ENCODE measurements at regions not wholly inside any gene's neighbourhood (a gene's known extent, or its start where the extent isn't known, plus 50 kb on each side); places are given as distances from the start of the nearest gene placed in this dataset.

DNA sequence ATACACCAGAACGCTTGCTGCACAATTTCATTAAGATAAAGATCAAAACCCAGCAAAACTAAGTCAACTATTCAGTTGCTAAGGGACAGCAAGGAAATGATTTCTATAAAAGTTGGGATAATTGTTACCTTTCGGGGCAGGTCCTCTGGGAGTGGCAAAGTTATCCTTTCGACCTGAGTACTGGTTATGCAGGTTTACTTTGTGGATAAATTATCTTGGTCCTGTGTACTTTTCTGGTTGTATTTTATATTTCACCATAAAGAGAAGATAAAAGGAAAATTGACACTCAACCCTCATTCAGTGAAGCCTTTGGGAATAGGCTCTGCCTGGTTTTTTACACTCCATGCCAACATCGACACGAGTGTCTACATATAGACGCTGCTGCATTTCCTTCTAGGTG is 146.5 kb downstream of the SYK start:
- no peak for DNase-seq

DNA sequence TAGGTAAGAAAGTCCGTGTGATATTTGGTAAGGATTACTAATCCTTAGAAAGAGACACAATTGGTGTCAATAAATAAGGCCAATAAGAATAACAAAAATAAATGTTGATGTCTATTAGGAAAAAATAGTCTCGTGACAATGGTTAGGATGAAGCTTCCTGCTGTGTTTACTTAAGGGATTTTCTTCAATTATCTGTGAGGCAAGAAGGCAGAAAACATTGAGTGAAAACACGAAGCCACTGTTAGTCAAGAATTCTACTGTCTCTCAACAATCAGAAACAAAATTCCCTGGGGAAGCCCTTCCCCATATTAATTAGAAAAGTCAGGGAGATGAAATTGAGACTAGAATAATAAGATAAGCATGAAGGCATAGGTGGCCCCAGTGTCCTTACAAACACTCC is 149.0 kb downstream of the SYK start:
- DNase-seq = no peak

DNA sequence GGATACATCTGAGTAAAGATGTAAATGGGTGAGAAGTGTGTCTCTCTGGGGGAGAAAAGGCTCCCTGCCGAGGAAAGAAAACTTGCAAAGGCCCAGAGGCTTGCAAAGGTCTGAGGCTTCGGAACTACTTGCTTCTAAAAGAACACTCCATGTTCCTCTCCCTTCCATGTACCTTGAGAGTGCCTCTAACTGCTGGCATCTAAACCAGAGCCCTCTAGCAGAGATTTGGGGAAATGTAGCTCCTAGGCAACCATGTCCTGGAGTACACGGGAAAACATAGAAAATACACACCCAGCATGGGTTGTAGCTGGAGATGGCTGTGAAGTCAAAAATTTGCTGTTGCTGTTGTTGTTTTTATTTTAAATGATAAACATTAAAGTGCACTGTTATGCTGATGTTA is 151.6 kb downstream of the SYK start:
- no peak for DNase-seq

DNA sequence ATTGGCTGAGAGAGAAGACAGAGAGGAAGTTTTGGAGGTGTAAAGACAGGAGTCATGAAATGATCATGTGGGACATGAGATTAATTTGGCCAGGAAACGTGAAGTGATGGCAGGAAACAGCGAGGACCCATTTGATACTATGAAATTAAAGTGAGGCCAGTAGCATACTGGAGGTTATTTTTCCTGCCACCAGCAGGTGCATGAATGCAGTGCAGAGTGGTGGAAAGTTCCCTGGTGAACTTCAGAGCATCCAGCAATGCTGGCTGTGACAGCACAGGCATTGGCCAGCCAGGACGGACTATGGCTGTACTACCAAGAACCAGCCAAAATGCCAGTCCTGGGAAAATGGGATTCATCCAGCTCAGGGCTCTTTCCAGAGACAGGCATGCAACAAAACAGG is 152.2 kb downstream of the SYK start:
- no peak for DNase-seq

DNA sequence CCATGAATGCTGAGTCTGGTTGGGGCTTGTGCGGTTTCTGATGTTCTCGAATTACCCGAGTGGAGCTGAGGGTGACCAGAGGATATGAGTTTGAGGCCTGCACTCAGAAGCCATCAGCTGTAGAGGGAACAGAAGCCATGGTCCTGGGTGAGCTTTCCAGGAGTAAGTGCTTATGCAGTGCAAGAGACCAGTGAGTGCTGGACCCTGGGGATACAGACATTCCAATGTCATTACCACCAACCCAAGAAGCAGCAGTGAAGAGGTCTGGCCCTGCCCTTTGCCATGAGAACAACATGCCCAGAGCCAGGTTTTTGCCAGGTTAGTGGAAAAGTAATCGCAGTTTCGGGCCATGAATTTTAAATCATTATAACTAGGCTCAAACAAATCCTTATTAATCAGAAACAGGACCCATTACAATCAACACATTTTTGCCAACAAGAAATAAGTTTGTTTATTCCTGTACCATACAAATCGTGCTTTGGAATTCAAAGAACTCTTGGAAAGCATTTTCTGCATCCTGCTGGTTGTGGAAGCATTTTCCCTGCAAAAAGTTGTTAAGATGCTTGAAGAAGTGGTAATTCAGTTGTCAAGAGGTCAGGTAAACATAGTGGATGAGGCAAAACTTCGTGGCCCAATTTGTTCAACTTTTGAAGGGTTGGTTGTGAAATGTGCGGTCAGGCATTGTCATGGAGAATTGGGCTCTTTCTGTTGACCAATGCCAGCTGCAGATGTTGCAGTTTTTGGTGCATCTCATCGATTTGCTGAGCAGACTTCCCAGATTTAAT is 154.6 kb downstream of the SYK start:
- DNase-seq = no peak

DNA sequence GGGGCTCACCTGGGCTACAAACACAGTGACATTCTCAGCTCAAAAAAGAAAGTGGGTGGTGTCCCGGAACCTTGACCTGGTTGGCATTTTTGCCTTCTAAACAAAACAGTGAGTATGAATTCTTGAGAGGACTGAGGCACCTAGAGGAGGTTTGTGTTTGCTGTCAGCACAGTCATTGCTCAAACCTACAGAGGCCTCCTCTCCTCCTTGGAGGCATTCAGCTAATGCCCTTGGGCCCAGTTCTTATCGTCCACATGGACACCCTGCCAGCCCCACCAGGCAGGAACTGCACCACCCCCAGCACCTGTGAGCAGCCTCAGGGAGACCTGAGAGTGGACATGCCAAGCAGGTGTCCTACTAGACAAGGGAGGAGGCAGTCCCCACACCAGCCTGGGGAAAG is 156.7 kb downstream of the SYK start:
- DNase-seq = no peak

DNA sequence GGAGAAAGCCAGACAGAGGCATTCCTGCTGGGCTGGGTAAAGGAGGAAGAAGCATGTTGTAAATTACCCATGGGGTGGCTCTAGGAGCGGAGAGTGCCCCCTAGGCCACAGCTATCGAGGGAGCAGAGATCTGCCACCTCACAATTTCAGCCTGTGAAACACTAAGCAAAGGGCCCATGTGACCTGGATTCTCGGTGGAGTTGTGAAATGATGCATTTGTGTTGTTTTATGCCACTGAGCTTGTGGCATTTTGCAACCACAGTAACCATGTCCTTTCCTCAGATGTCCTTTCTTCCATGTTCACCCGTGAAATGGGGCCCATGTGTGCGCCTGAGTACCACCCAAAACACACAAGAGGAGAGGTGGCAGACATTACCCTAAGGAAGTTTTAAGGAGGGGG is 159.3 kb downstream of the SYK start:
- DNase-seq = no peak

DNA sequence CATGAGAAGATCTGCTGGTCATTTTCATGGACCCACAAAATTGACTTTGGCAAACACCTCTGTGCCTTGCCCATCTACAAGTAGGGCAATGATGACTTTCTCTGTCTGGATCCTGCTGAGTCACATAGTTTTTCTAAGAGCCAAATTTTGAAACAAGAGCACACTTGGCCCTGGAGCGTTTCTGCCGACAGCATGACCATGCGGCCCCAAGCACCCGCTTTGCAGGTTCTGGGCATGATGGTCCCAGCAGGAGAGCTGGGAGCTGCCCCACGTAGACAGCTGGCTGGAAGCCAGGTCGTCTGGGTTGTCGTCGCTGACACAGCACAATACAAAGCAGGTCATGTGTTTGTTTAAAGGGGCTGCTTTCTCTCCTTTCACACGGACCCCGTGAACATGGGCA is 159.8 kb downstream of the SYK start:
- no peak for DNase-seq

DNA sequence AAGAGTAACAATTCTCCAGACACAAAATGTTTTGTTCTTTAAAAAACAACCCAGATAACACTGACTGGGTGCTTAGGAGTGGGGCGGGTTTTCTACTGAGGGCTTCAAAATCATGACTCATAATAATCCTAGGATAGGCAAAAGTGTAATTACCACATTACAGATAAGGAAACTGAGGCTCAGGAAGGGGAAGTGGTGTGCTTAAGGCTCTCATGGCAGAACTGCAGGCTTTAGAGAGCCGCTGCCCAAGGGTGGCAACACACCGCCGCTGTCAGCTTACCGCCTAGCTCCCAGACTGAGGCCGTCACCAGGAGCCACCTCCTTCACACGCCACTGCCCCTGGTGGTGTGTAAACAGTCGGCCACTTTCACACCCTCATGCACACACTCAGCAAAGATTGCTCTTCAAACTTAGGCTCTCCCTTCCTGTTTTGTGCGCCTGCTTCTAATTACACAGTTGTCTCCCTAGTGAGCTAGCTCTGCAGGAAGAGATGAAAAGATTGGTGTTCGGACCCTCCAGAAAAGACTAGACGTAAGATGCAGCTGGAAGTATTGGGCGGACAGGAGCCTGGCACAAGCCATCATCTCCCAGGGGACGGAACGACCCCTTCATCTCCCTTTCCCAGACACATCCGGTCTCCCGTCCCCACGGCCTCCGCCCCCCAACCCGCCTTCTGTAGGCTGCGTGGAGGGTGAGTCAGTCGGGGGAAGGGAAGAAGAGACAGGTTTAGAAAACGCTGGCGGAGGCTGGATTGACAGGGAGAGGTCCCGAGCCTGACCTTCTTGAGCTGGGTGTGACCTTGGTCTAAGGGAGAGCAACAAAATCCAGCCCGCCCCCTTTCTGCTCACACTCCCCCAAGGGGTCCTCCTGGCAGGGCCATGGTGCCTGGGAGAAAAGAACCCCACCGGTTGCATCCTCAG is 162.7 kb downstream of the SYK start:
- no peak for DNase-seq

DNA sequence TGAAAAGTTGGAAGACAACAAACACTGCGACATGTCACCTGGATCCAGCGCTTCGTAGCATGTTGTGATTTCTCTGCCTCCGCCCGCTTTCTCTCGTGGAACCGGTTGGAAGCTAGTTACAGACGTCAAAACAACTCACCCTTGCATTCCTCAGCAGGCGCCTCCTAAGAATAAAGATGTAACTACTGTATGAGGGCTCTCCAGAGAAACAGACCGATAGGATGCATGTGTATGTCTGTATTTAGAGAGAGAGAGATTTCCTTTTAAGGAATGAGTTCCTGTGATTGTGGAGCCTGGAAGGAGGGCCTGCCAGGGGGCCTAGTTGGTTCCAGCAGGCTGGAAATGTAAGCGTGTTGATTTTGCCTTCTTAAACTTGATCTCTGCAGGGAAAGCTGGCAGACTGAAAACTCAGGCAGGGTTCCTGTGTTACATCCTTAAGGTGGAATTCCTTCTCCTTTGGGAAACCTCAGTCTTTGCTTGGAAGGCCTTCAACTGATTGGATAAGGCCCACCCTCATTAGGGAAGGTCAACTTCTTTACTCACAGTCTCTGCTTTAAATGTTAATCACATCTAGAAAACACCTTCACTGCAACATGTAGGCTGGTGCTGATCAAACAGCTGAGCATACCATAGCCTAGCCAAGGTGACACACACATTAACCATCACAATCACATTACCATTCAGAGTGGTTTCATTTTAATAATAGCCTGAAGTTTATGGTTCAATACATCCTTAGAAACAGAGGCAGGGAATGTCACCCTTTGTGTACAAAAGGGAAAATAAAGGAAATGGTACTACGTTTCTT is 163.8 kb downstream of the SYK start:
- DNase-seq = no peak

DNA sequence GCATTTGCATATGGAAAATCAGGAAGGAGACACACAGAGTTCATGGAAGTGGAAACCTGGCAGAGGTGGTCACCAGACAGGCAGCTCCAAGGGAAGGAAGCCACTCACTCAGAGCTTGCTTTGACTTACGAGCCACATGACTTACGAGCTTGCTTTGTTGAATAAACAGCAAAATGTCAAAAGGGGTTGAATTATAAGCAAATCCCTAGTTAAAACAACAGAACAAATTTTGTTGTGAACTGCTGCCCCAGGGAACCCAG is 164.3 kb downstream of the SYK start:
- DNase-seq = no peak

DNA sequence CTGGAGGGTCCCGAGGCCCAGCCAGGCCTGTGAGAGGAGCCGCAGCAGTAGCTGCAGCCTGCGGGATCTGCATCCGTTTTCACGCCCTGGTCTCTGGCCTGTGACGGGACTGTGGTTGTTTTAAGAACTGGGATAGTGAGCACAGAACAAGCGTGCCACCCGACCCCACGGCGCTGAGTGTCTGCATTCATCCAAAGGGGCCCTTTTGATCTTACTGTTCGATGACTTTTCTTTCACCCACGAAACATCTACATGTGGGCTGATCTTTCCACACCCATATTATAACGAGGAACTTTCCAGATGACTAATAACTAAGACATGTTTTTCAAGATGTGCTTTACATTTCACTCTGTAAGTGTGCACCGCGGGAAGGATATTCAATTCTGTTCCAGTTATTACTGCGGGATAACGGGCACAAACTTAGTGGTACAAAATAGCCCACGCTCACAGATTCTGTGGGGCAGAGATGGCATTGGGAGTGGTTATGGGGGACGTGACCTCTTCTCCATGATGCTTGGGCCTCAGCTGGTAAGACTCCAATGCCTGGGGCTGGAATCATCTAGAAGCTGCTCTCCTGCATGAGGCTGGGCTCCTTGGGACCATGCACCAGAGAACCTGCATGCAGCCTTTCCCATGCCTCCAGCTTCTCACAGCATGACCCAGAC is 165.0 kb downstream of the SYK start:
- DNase-seq = peak; percentile 9 to 29

DNA sequence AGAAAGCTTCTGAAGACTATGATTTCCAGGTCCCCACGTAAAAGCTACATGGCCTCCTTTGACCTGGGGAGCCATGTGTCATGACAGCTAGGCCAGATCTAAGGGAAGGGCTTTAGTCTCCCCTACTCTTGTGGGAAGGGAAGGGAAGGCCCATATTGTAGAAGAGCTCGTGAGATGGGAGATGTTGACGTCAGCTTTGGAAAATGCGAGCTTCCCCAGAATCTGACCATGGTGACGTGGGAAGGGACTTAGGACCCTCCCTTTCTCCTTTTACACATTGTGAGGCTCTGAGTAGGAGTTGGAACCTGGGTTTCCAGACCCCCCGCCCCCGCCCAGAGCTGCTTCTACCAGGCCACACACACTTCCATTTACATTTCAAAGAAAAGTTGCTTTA is 165.5 kb downstream of the SYK start:
- DNase-seq = no peak

DNA sequence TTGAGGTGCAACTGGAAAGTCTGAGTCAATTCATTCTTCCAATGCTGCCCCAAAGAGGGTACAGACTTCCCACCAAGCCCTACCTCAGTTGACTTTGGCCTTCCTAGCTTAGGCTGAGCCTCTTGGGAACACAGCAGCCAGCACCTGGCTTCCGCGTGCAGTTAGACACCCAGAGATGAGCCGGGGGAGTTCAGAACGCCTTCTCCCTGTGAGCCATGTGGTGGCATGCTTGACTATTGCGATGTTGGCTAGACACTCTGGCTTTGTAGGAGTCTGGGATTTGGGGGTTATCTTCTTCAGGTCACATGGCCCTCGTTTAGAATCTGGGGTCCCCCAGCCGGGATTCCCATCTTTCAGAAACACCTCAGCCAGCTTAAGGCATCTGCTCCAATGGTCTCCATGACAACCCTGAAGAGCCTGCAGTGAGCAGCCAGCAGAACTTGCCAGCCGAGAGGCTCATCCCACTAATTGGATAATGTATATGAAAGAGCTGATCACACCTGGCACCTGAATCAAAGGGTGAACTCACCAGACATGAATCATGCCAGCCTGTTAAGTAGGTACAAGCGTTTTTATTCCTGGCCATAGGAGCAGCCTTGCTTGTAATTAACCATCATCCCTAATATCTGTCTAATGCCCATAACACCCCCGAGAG is 167.5 kb downstream of the SYK start:
- no peak for DNase-seq

DNA sequence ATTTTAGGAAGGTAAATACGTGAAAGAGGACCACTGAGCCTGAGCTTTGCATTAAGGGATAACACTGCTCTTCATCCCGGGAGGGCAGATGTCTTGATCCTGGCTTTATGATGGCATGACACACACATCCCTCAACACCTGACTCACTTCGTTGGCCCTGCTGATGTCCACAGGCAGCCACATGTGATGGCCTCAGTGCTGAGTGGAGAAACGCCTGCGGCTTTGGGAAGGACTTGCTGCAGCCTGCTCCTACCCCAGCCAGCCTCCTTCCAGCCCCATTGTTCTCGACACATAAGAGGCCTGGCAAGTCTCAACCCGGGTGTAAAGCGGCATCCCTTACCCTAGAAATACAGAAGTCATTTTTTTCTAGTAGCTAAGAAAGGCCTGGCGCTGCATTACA is 169.0 kb downstream of the SYK start:
- no peak for DNase-seq

DNA sequence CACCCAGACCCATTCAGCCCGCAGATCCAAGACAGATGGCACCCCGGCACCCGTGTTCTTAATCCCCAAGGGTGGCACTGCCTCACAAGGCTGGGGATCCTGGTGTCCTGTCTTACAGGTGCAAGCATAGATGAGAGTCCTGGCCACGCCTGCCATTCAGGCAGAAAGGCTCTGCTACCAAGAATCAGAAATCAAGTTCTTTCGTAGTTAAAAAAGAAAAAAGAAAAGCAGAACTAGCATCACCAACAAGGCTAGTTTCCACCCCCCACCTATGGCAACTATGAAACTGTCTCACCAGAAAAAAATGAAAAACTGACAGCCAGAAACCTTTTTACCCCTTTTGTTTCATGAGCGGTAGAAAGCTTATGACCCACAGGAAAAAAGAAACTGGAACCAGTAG is 170.4 kb downstream of the SYK start:
- DNase-seq = no peak

DNA sequence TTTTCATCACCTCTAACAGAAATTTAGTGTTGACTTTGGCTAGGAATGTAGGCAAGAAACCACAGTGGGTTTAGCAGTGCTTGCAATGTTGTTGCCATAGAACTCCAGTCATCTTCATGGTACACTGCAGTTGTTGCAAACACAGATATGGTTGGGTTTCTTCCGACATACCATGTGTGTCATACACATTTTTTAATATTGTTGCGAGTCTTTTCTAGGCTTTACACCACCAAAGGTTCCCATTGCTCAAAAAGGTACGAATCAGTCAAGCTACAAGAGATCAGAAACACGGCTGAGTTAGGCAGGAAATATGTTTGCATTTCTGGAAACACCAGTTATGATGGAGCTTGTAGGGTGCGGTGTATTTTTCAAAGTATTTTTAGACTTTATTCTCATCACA is 172.4 kb downstream of the SYK start:
- no peak for DNase-seq

DNA sequence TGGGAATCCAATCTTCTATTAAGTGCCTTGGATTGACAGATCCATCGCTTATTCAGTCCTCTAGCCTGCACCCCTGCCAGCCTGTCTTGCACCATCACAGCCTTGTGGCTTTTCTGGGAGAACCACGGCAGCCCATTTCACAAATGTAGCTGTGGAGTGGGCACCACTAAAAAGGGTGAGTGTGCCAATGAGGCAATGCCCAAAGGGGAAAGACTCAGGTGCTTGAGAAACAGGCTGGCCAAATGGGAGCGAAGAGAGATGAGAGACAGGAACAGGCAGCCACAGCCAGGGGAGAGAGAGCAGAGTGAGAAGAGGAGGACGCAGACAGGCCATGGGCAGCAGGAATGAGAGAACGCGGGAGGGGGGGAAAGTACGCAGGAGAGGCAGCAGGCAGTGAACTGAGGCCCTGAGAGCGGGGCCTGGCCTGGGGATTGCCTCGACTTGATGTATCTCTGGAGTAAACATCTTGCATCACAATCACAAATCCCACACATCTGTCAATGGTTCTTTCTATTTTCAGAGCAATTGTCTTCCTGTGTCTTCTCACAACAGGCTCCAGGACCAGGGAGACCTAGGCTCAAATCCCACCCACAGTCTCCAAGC is 173.1 kb downstream of the SYK start:
- DNase-seq = no peak

DNA sequence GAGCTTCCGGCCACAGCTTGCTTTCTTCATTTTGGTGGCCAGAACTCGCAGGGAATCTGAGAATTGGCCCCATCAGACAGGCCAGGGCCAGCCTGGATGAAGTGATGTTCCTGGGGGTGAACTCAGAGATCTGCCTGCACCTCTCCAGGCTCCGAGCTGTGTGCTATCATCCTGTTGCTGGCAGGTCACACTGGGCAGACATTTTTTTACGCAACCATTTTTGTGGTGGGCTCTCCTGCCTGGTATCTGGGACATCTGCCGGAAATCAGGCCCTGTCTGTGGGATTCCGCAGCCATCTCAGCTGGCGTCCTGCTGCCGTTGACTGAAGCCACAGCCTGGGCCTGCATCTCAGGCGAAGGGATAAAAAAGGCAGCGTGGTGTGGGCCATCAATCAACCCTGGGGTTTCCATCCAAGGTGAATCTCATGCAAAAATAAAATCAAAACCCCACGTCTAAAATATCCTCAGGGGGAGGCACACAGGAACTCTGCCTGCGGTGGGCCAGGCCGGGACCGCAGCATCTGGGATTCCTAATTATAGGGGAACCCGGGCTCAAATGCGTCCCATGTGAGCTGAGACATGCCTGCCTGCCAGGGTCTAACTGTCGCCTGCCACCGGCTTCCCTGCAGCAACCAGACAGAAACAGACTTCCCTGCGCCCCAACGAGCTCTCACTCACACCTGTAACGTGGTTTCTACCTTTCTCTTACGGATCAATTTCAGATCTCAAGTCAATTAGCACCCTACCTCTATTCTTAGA is 174.3 kb downstream of the SYK start:
- no peak for DNase-seq

DNA sequence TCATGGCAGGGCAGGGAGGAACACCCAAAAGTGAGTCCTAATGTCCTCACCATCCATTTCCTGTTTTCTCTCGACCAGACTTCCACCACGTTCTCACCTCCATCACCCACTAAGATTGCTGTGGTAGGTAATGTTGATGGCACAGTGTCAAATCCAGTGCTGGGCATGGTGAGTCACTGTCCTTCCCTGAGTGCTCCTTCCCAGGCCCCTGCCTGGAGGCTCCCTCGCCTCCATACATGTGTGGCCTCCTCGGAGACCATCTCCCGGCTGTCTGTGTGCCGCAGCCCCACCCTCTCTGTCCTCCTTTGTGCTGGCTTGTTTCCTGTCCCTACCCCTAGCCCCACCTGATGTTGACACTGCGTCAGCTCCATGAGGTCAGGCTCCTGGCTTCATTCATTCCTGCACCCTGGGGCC is 177.5 kb downstream of the SYK start:
- no peak for DNase-seq

DNA sequence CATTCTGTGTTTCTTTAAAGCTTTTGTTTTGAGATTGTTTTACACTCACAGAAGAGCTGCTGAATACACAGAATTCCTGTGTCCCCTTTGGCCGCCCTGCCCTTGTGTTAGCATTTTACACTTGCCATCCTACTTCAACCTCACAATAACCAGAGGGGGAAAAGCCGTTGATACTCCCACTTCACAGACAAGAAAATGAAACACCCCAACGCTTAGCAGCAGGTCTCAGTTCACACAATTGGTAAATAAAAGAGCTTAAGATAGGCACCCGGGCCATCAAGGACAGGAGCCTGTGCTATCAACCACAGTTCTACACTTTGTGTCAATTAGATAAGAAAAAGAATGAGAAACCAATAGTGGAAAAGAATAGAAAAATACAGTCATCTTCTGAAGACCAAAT is 178.0 kb downstream of the SYK start:
- no peak for DNase-seq
